ENCODE measurements at regions not wholly inside any gene's neighbourhood (a gene's known extent, or its start where the extent isn't known, plus 50 kb on each side); places are given as distances from the start of the nearest gene placed in this dataset.

- Mint-ChIP-seq H3K9me3 (peaks cover 0 to 4% (median 2%) of the 10 kb centered on the region in 3 donors), H3K4me1 (no peaks in the 10 kb centered on the region), H3K4me3 (no peak overlapping the region), H3K36me3 (no peaks in the 10 kb centered on the region), H3K27me3 (no peaks in the 10 kb centered on the region), H3K27ac (no peak overlapping the region)
Observed at GRCh38 chr6:54754406-54754805, 92.2 kb upstream of the FAM83B start.

- H3K27me3 Mint-ChIP-seq: no peaks in the 10 kb centered on the region
- H3K4me1 Mint-ChIP-seq: no peaks in the 10 kb centered on the region
Observed at GRCh38 chr6:54758340-54758739, 88.2 kb upstream of the FAM83B start.

GRCh38 chr6:54768494-54768893 lies 78.1 kb upstream of the FAM83B start:
- Mint-ChIP-seq H3K36me3 (no peaks in the 10 kb centered on the region), H3K4me3 (no peak overlapping the region), H3K27ac (no peak overlapping the region), H3K27me3 (no peaks in the 10 kb centered on the region), H3K9me3 (peaks cover 0 to 4% (median 0%) of the 10 kb centered on the region in 3 donors), H3K4me1 (no peaks in the 10 kb centered on the region)

More at GRCh38 chr6:54758340-54758739, 88.2 kb upstream of the FAM83B start:
- H3K36me3 Mint-ChIP-seq: no peaks in the 10 kb centered on the region
- no peak overlapping the region for H3K4me3 Mint-ChIP-seq
- peak overlapping the region in 1 of 3 donors; percentile 23 for H3K27ac Mint-ChIP-seq
- H3K9me3 Mint-ChIP-seq: peaks cover 0 to 2% (median 0%) of the 10 kb centered on the region in 3 donors

GRCh38 chr6:54770328-54770727 lies 76.2 kb upstream of the FAM83B start:
- no peaks in the 10 kb centered on the region for H3K27me3 Mint-ChIP-seq
- H3K4me1 Mint-ChIP-seq: no peaks in the 10 kb centered on the region
- no peak overlapping the region for H3K27ac Mint-ChIP-seq
- H3K9me3 Mint-ChIP-seq: peaks cover 0 to 4% (median 0%) of the 10 kb centered on the region in 3 donors
- no peak overlapping the region for H3K4me3 Mint-ChIP-seq
- no peaks in the 10 kb centered on the region for H3K36me3 Mint-ChIP-seq

- H3K27me3 Mint-ChIP-seq: no peaks in the 10 kb centered on the region
- peaks cover 0 to 4% (median 0%) of the 10 kb centered on the region in 3 donors for H3K9me3 Mint-ChIP-seq
- H3K4me1 Mint-ChIP-seq: no peaks in the 10 kb centered on the region
- H3K36me3 Mint-ChIP-seq: no peaks in the 10 kb centered on the region
- no peak overlapping the region for H3K4me3 Mint-ChIP-seq
- H3K27ac Mint-ChIP-seq: no peak overlapping the region
Observed at GRCh38 chr6:54771968-54772367, 74.6 kb upstream of the FAM83B start.

GRCh38 chr6:54772610-54773009 lies 74.0 kb upstream of the FAM83B start:
- no peaks in the 10 kb centered on the region for H3K27me3 Mint-ChIP-seq
- no peak overlapping the region for H3K27ac Mint-ChIP-seq
- no peaks in the 10 kb centered on the region for H3K4me1 Mint-ChIP-seq
- peaks cover 0 to 7% (median 0%) of the 10 kb centered on the region in 3 donors for H3K9me3 Mint-ChIP-seq
- H3K36me3 Mint-ChIP-seq: no peaks in the 10 kb centered on the region
- H3K4me3 Mint-ChIP-seq: no peak overlapping the region

GRCh38 chr6:54775576-54775975 lies 71.0 kb upstream of the FAM83B start:
- no peaks in the 10 kb centered on the region for H3K36me3 Mint-ChIP-seq
- H3K27ac Mint-ChIP-seq: no peak overlapping the region
- no peaks in the 10 kb centered on the region for H3K27me3 Mint-ChIP-seq
- H3K9me3 Mint-ChIP-seq: peaks cover 2 to 8% (median 2%) of the 10 kb centered on the region in 3 donors
- H3K4me1 Mint-ChIP-seq: no peaks in the 10 kb centered on the region
- no peak overlapping the region for H3K4me3 Mint-ChIP-seq

- Mint-ChIP-seq H3K4me3 (no peak overlapping the region), H3K27ac (no peak overlapping the region), H3K27me3 (no peaks in the 10 kb centered on the region), H3K9me3 (peaks cover 2 to 8% (median 5%) of the 10 kb centered on the region in 3 donors), H3K4me1 (no peaks in the 10 kb centered on the region), H3K36me3 (no peaks in the 10 kb centered on the region)
Observed at GRCh38 chr6:54776891-54777290, 69.7 kb upstream of the FAM83B start.

- Mint-ChIP-seq H3K9me3 (peaks cover 2 to 5% (median 4%) of the 10 kb centered on the region in 3 donors), H3K4me3 (no peak overlapping the region), H3K27me3 (no peaks in the 10 kb centered on the region), H3K4me1 (no peaks in the 10 kb centered on the region), H3K27ac (no peak overlapping the region), H3K36me3 (no peaks in the 10 kb centered on the region)
Observed at GRCh38 chr6:54778731-54779130, 67.8 kb upstream of the FAM83B start.

- no peak overlapping the region for H3K27ac Mint-ChIP-seq
- H3K27me3 Mint-ChIP-seq: no peaks in the 10 kb centered on the region
- H3K4me1 Mint-ChIP-seq: no peaks in the 10 kb centered on the region
- H3K36me3 Mint-ChIP-seq: no peaks in the 10 kb centered on the region
- peaks cover 2 to 11% (median 4%) of the 10 kb centered on the region in 3 donors for H3K9me3 Mint-ChIP-seq
- H3K4me3 Mint-ChIP-seq: no peak overlapping the region
Observed at GRCh38 chr6:54784011-54784410, 62.6 kb upstream of the FAM83B start.

GRCh38 chr6:54786154-54786553 lies 60.4 kb upstream of the FAM83B start:
- Mint-ChIP-seq H3K27ac (no peak overlapping the region), H3K4me1 (no peaks in the 10 kb centered on the region), H3K36me3 (no peaks in the 10 kb centered on the region), H3K9me3 (peaks cover 2 to 11% (median 2%) of the 10 kb centered on the region in 3 donors), H3K4me3 (no peak overlapping the region), H3K27me3 (no peaks in the 10 kb centered on the region)

- Mint-ChIP-seq H3K4me1 (no peaks in the 10 kb centered on the region), H3K27ac (no peak overlapping the region), H3K4me3 (no peak overlapping the region), H3K9me3 (peaks cover 2 to 11% (median 4%) of the 10 kb centered on the region in 3 donors), H3K36me3 (no peaks in the 10 kb centered on the region), H3K27me3 (no peaks in the 10 kb centered on the region)
Observed at GRCh38 chr6:54787825-54788224, 58.7 kb upstream of the FAM83B start.
